Uterus (tissue), 3 donors: ENCODE measurements at regions not wholly inside any gene's neighbourhood (a gene's known extent, or its start where the extent isn't known, plus 50 kb on each side); places are given as distances from the start of the nearest gene placed in this dataset.
A peak's percentile ranks its signal among the peaks of the same experiment; 100 is the strongest.

Experiments used
- DNase-seq, 2 donors: peaks; one replicate each; pipeline ENCODE4 v3.0.0-alpha.2; 2019 to 2020
- H3K27ac ChIP-seq, 2 donors: fragments of 200-600 bp; sonication (generic); 1 replicate in 1 of 2; 2 replicates in 1 of 2; pipeline ENCODE4 v1.5.1; 2016 to 2018
- H3K27me3 ChIP-seq, 2 donors: fragments of 200-600 bp; sonication (generic); one replicate each; pipeline ENCODE4 v1.5.1; 2018 to 2019; ENCODE audit warnings: control low read depth in 1 of 2
- H3K36me3 ChIP-seq, 2 donors: fragments of 200-600 bp; sonication (generic); one replicate each; pipeline ENCODE4 v1.5.1; 2019; ENCODE audit warnings: control low read depth in 1 of 2
- H3K4me1 ChIP-seq, 2 donors: fragments of 200-600 bp; sonication (generic); one replicate each; pipeline ENCODE4 v1.5.1; 2018 to 2019; ENCODE audit warnings: control low read depth in 1 of 2
- H3K4me3 ChIP-seq, 2 donors: fragments of 200-600 bp; sonication (generic); 1 replicate in 1 of 2; 2 replicates in 1 of 2; pipeline ENCODE4 v1.5.1; 2018 to 2019; ENCODE audit warnings: mild to moderate bottlenecking in 1 of 2
- H3K9me3 ChIP-seq, 2 donors: fragments of 200-600 bp; sonication (generic); one replicate each; pipeline ENCODE4 v1.5.1; 2019; ENCODE audit warnings: control low read depth in 1 of 2
- POLR2A ChIP-seq, 2 donors: fragments of 450-650 bp; IDR thresholded peaks; one replicate each; pipeline ENCODE4 v1.6.1; 2016; ENCODE audit warnings: antibody characterized with exemption in 2 of 2, mild to moderate bottlenecking in 1 of 2, moderate library complexity in 1 of 2
- intact Hi-C: fragments of 100-400 bp; cut with DNase I; formaldehyde crosslinking; loops from one replicate; pipeline ENCODE4 v1.15.1; 2023; ENCODE audit warnings: low total_unique reads
- TF ChIP-seq, protein P1 (sequence below), 4 experiments: fragments of 200-600 bp in 2 of 4; fragments of 450-650 bp in 2 of 4; sonication (generic) in 2 of 4; IDR thresholded peaks; one replicate each; pipeline ENCODE4 v1.5.1; 2016 to 2019; ENCODE audit warnings: antibody characterized with exemption in 4 of 4, mild to moderate bottlenecking in 2 of 4, moderate library complexity in 1 of 4
- donor health status: DM: yes; HTN: yes; CAD: no.

- Histone ChIP-seq H3K27me3 (no peaks in the 10 kb centered on the region), H3K27ac (no peak overlapping the region), H3K36me3 (no peaks in the 10 kb centered on the region), H3K9me3 (no peaks in the 10 kb centered on the region), H3K4me3 (no peak overlapping the region), H3K4me1 (no peaks in the 10 kb centered on the region)
- no peak for TF ChIP-seq POLR2A (IDR thresholded peaks at IDR 0.05)
- TF ChIP-seq, protein P1, sequence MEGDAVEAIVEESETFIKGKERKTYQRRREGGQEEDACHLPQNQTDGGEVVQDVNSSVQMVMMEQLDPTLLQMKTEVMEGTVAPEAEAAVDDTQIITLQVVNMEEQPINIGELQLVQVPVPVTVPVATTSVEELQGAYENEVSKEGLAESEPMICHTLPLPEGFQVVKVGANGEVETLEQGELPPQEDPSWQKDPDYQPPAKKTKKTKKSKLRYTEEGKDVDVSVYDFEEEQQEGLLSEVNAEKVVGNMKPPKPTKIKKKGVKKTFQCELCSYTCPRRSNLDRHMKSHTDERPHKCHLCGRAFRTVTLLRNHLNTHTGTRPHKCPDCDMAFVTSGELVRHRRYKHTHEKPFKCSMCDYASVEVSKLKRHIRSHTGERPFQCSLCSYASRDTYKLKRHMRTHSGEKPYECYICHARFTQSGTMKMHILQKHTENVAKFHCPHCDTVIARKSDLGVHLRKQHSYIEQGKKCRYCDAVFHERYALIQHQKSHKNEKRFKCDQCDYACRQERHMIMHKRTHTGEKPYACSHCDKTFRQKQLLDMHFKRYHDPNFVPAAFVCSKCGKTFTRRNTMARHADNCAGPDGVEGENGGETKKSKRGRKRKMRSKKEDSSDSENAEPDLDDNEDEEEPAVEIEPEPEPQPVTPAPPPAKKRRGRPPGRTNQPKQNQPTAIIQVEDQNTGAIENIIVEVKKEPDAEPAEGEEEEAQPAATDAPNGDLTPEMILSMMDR (IDR thresholded peaks at IDR 0.05), result no peak
- intact Hi-C loops, result no loop called here
- no peak for DNase-seq
Observed at GRCh38 chrX:7714351-7714750, 128.6 kb upstream of the VCX start.

- no peaks in the 10 kb centered on the region for H3K9me3 ChIP-seq
- TF ChIP-seq, protein P1 (IDR thresholded peaks at IDR 0.05), result no peak
- TF ChIP-seq POLR2A (IDR thresholded peaks at IDR 0.05), result no peak
Observed at GRCh38 chrX:7711167-7711566, 131.8 kb upstream of the VCX start.

DNA sequence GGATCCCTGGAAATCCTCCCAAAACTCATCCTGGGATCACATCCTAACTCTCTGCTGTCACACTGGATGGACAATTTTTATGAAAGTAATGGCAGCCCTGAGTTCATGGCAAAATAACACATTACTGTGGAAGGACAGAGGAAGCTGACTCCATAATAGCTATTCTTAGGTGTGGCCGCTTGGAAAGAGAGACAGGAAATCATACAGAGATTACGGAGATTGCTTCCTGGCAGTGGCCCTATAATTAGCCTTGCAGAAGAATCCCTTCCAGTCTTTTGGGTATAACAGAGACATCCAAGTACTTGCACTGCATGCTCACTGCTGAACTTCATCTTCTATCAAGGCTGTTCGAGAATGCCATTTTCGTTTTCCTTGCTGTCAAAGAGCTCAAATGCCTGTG, 133.1 kb upstream of the VCX start:
- no peak overlapping the region for H3K4me3 ChIP-seq
- TF ChIP-seq, protein P1 (IDR thresholded peaks at IDR 0.05), result no peak
- no peak for TF ChIP-seq POLR2A (IDR thresholded peaks at IDR 0.05)
- H3K36me3 ChIP-seq, result no peaks in the 10 kb centered on the region
- H3K4me1 ChIP-seq, result no peaks in the 10 kb centered on the region
- H3K27me3 ChIP-seq, result no peaks in the 10 kb centered on the region
- intact Hi-C loops, result no loop called here
- no peak for DNase-seq
- no peak overlapping the region for H3K27ac ChIP-seq
- H3K9me3 ChIP-seq, result no peaks in the 10 kb centered on the region

More at GRCh38 chrX:7711167-7711566, 131.8 kb upstream of the VCX start:
- intact Hi-C loops, result no loop called here
- H3K4me3 ChIP-seq, result no peak overlapping the region
- no peak overlapping the region for H3K27ac ChIP-seq
- no peak for DNase-seq
- H3K36me3 ChIP-seq, result no peaks in the 10 kb centered on the region
- no peaks in the 10 kb centered on the region for H3K27me3 ChIP-seq
- no peaks in the 10 kb centered on the region for H3K4me1 ChIP-seq

- intact Hi-C loops, result no loop called here
- Histone ChIP-seq H3K36me3 (no peaks in the 10 kb centered on the region), H3K4me1 (no peaks in the 10 kb centered on the region), H3K9me3 (no peaks in the 10 kb centered on the region), H3K27ac (no peak overlapping the region), H3K27me3 (no peaks in the 10 kb centered on the region), H3K4me3 (no peak overlapping the region)
- no peak for DNase-seq
- no peak for TF ChIP-seq POLR2A (IDR thresholded peaks at IDR 0.05)
- TF ChIP-seq, protein P1 (IDR thresholded peaks at IDR 0.05), result peak in 1 of 4 experiments; percentile 7
Observed at GRCh38 chrX:7706032-7706431, 136.9 kb upstream of the VCX start.

DNA sequence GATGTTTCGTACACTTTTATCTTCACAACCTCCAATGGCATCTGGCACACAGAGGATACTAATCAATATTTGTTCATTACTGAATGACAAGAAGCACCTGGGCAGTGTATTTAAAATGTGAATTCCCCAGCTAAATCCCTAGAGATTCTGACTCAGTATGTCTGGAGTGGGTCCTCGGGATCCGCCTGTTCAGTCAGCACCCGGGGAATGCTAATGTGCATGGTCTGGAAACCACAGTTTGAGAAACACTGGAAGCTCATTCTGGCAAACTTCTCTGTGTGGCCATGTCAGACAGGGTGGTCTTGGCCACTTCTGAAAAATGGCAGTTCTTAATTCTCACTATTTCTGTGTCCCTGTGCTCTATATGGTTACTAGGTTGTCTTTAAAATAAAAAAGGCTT, 138.8 kb upstream of the VCX start:
- intact Hi-C loops, result no loop called here
- TF ChIP-seq, protein P1 (IDR thresholded peaks at IDR 0.05), result no peak
- no peak for TF ChIP-seq POLR2A (IDR thresholded peaks at IDR 0.05)
- H3K4me3 ChIP-seq, result no peak overlapping the region

More for the DNA sequence above, 138.8 kb upstream of the VCX start:
- Histone ChIP-seq H3K36me3 (no peaks in the 10 kb centered on the region), H3K4me1 (no peaks in the 10 kb centered on the region), H3K27ac (no peak overlapping the region), H3K9me3 (no peaks in the 10 kb centered on the region), H3K27me3 (no peaks in the 10 kb centered on the region)
- DNase-seq, result no peak
